HCT116 (cell line): ENCODE measurements at regions not wholly inside any gene's neighbourhood (a gene's known extent, or its start where the extent isn't known, plus 50 kb on each side); places are given as distances from the start of the nearest gene placed in this dataset.

ENCODE experiments used
- ATAC-seq: fragments of 200-7000 bp; cut with Tn5 transposase; 2 replicates; pipeline ENCODE4 v1.9.1; 2020; ENCODE audit warnings: mild to moderate bottlenecking, moderate library complexity
- BruUV-seq: library from RNA; stranded (reverse); fragments of 400-500 nt; replicated peaks from 2 replicates; lab custom pipeline; 2021; lab: Mats Ljungman, UMichigan
- CTCF ChIA-PET: fragments of 300-600 bp; sonication (Branson Sonifier 250); formaldehyde crosslinking; loops from one replicate; lab custom pipeline; 2021; ENCODE audit warnings: antibody characterized with exemption; lab: Charles Lee
- POLR2A ChIA-PET: fragments of 300-600, 350-600 bp; sonication (Branson Sonifier 250); formaldehyde crosslinking; loops from one replicate; lab custom pipeline; 2021; ENCODE audit warnings: antibody characterized with exemption; lab: Charles Lee
- RAD21 ChIA-PET, 2 experiments: fragments of 300-600 bp; sonication (Branson Sonifier 250); formaldehyde crosslinking; loops; one replicate each; lab custom pipeline; 2023; ENCODE audit warnings: low total read pairs in 2 of 2; ENCODE audit not compliant: uncharacterized antibody in 2 of 2, unreplicated experiment in 2 of 2, low non-redundant PET in 1 of 2; lab: Charles Lee
- DNase-seq: peaks from one replicate; pipeline ENCODE4 v3.0.0-alpha.2; 2010; ENCODE audit warnings: low read depth, low spot score
- H2AFZ ChIP-seq: fragments of 200-600 bp; shearing (Covaris generic), sonication (generic); 2 replicates; pipeline ENCODE4 v1.6.1; 2017; ENCODE audit warnings: low read depth, mixed run types, mixed read lengths, antibody characterized with exemption, low read length; ENCODE audit not compliant: poor library complexity, severe bottlenecking
- H3K27ac ChIP-seq: 2 replicates; pipeline ENCODE4 v1.5.1; 2012; ENCODE audit warnings: low read depth, low read length
- H3K27me3 ChIP-seq: fragments of 200-600 bp; sonication (generic); 2 replicates; pipeline ENCODE4 v1.6.1; 2016; ENCODE audit warnings: mixed run types, low read length, mixed read lengths; ENCODE audit not compliant: insufficient read depth
- H3K36me3 ChIP-seq, 2 experiments: fragments of 200-500 bp in 1 of 2; fragments of 200-600 bp in 1 of 2; sonication (Bioruptor generic) in 1 of 2; sonication (generic) in 1 of 2; 2 replicates each; pipeline versions ENCODE4 v1.5.1 to v1.6.1; 2014 to 2016; ENCODE audit warnings: low read length in 2 of 2, inconsistent platforms in 1 of 2, mixed read lengths in 1 of 2, mixed run types in 1 of 2; ENCODE audit not compliant: insufficient read depth in 2 of 2, control insufficient read depth in 1 of 2
- H3K4me1 ChIP-seq, 2 experiments: fragments of 200-600 bp in 1 of 2; sonication (generic) in 1 of 2; 2 replicates each; pipeline versions ENCODE4 v1.5.1 to v1.6.1; 2012 to 2017; ENCODE audit warnings: low read length in 2 of 2, inconsistent platforms in 1 of 2, mild to moderate bottlenecking in 1 of 2, mixed read lengths in 1 of 2, mixed run types in 1 of 2, moderate library complexity in 1 of 2; ENCODE audit not compliant: insufficient read depth in 2 of 2, control insufficient read depth in 1 of 2
- H3K4me2 ChIP-seq: fragments of 200-600 bp; sonication (generic); 2 replicates; pipeline ENCODE4 v1.6.1; 2017; ENCODE audit warnings: mixed run types, low read length, mixed read lengths
- H3K4me3 ChIP-seq, 2 experiments: fragments of 200-600 bp in 1 of 2; sonication (generic) in 1 of 2; replicated peaks in 1 of 2; 2 replicates each; pipeline ENCODE4 v1.5.1; 2011 to 2016; ENCODE audit warnings: low read length in 2 of 2, control low read depth in 1 of 2, low read depth in 1 of 2, mild to moderate bottlenecking in 1 of 2, mixed read lengths in 1 of 2, mixed run types in 1 of 2
- H3K79me2 ChIP-seq: fragments of 200-600 bp; sonication (generic); 2 replicates; pipeline ENCODE4 v1.6.1; 2017; ENCODE audit warnings: mild to moderate bottlenecking, mixed run types, low read length, moderate library complexity, mixed read lengths; ENCODE audit not compliant: insufficient read depth
- H3K9ac ChIP-seq: fragments of 200-600 bp; sonication (generic); 2 replicates; pipeline ENCODE4 v1.6.1; 2016; ENCODE audit warnings: low read length, mixed read lengths
- H3K9me2 ChIP-seq: fragments of 200-600 bp; sonication (generic), shearing (Covaris generic); 2 replicates; pipeline ENCODE4 v1.6.1; 2017; ENCODE audit warnings: mixed run types, mild to moderate bottlenecking, moderate library complexity; ENCODE audit not compliant: insufficient read depth
- H3K9me3 ChIP-seq, 2 experiments: fragments of 200-500 bp in 1 of 2; fragments of 200-600 bp in 1 of 2; sonication (Bioruptor generic) in 1 of 2; sonication (generic) in 1 of 2; 2 replicates each; pipeline ENCODE4 v1.6.1; 2014 to 2017; ENCODE audit warnings: low read length in 2 of 2, mixed read lengths in 2 of 2, inconsistent platforms in 1 of 2, low read depth in 1 of 2, mild to moderate bottlenecking in 1 of 2, mixed run types in 1 of 2, moderate library complexity in 1 of 2; ENCODE audit not compliant: control insufficient read depth in 1 of 2, insufficient read depth in 1 of 2
- H4K20me1 ChIP-seq: fragments of 200-600 bp; sonication (generic), shearing (Covaris generic); 2 replicates; pipeline ENCODE4 v1.6.1; 2017; ENCODE audit warnings: mixed run types, mild to moderate bottlenecking, moderate library complexity; ENCODE audit not compliant: insufficient read depth
- ELF1 ChIP-seq: IDR thresholded peaks from 2 replicates; pipeline ENCODE4 v1.6.1; 2012; ENCODE audit warnings: low read depth, borderline replicate concordance
- FOSL1 ChIP-seq: IDR thresholded peaks from 2 replicates; pipeline ENCODE4 v1.6.1; 2012; ENCODE audit warnings: low read depth
- SP1 ChIP-seq: IDR thresholded peaks from 2 replicates; pipeline ENCODE4 v1.6.1; 2012; ENCODE audit warnings: low read depth
- YY1 ChIP-seq: IDR thresholded peaks from 2 replicates; pipeline ENCODE4 v1.6.1; 2011; ENCODE audit warnings: low read length, low read depth, moderate library complexity, mild to moderate bottlenecking; ENCODE audit not compliant: insufficient replicate concordance; ENCODE audit errors: extremely low read depth
- ZBTB33 ChIP-seq: IDR thresholded peaks from 2 replicates; pipeline ENCODE4 v1.6.1; 2011; ENCODE audit warnings: mild to moderate bottlenecking, low read length, moderate library complexity; ENCODE audit not compliant: insufficient replicate concordance; ENCODE audit errors: extremely low read depth
- intact Hi-C: fragments of 100-400 bp; cut with micrococcal nuclease; formaldehyde crosslinking; loops from 2 replicates; pipeline ENCODE4 v1.10.0; 2022

- TF ChIP-seq YY1 (no peak), FOSL1 (no peak), ZBTB33 (no peak)
These were observed 553.3 kb downstream of the HTR7 start (continued) for GRCh38 chr10:90304533-90304932.

GRCh38 chr10:90306187-90306586 is 551.7 kb downstream of the HTR7 start:
- BruUV-seq: no TSS peak
- intact Hi-C loops: no loop called here
- H3K36me3 ChIP-seq: peaks cover 0 to 10% of the 10 kb centered on the region in 2 experiments; a peak in 2 of 4 replicates
- CTCF ChIA-PET: no interaction called here
- ATAC-seq: peak; percentile 70
- TF ChIP-seq SP1 (peak; percentile 25; the same call in 1 of the 2 replicates), FOSL1 (peak; percentile 32), ELF1 (no peak)
- TF ChIP-seq, all 23 proteins: peak for 2
- DNase-seq: peak; percentile 77
- H3K9me2 ChIP-seq: no peaks in the 10 kb centered on the region
- ChIA-PET POLR2A (no interaction called here), RAD21 (no interaction called here)
- H3K27ac ChIP-seq: peak overlapping the region; percentile 76; the same call in 1 of the 2 replicates
- H3K4me2 ChIP-seq: peak overlapping the region; percentile 41
- no peak overlapping the region for H3K4me3 ChIP-seq
- H3K27me3 ChIP-seq: no peaks in the 10 kb centered on the region
- H3K79me2 ChIP-seq: no peaks in the 10 kb centered on the region
- H4K20me1 ChIP-seq: no peaks in the 10 kb centered on the region
- H2AFZ ChIP-seq: no peak overlapping the region
- H3K4me1 ChIP-seq: peaks cover 24 to 41% of the 10 kb centered on the region in 2 experiments
- no peaks in the 10 kb centered on the region; a peak in 1 of 4 replicates for H3K9me3 ChIP-seq
- H3K9ac ChIP-seq: peak overlapping the region; percentile 19
